Sigmoid colon (tissue), 6 donors: ENCODE measurements at regions not wholly inside any gene's neighbourhood (a gene's known extent, or its start where the extent isn't known, plus 50 kb on each side); places are given as distances from the start of the nearest gene placed in this dataset.

ENCODE experiments used
- DNase-seq: peaks from one replicate; pipeline ENCODE4 v3.0.0-alpha.2; 2019
- H3K27ac ChIP-seq, 4 donors: fragments of 200-600 bp; sonication (generic); one replicate each; pipeline ENCODE4 v1.5.1; 2016 to 2019; ENCODE audit warnings: mild to moderate bottlenecking in 1 of 4
- H3K27me3 ChIP-seq, 3 donors: fragments of 200-600 bp; sonication (generic); one replicate each; pipeline ENCODE4 v1.5.1; 2019; ENCODE audit warnings: mild to moderate bottlenecking in 1 of 3
- H3K36me3 ChIP-seq, 4 donors: fragments of 200-600 bp; sonication (generic); one replicate each; pipeline ENCODE4 v1.5.1; 2016 to 2019
- H3K4me1 ChIP-seq, 4 donors: fragments of 200-600 bp; sonication (generic); one replicate each; pipeline ENCODE4 v1.5.1; 2017 to 2019
- H3K4me3 ChIP-seq, 4 donors: fragments of 200-600 bp; sonication (generic); one replicate each; pipeline ENCODE4 v1.5.1; 2017 to 2019; ENCODE audit warnings: mild to moderate bottlenecking in 2 of 4, moderate library complexity in 1 of 4
- H3K9me3 ChIP-seq, 4 donors: fragments of 200-600 bp in 3 of 4; sonication (generic) in 3 of 4; one replicate each; pipeline versions ENCODE4 v1.5.1 to v1.6.1; 2013 to 2019
- CTCF ChIP-seq, 4 experiments: fragments of 450-650 bp in 3 of 4; fragments of 200-600 bp in 1 of 4; IDR thresholded peaks; one replicate each; pipeline ENCODE4 v1.5.1; 2016 to 2019; ENCODE audit warnings: antibody characterized with exemption in 4 of 4, mild to moderate bottlenecking in 3 of 4, moderate library complexity in 2 of 4
- EP300 ChIP-seq, 4 donors: sonication (generic); formaldehyde crosslinking; IDR thresholded peaks; one replicate each; pipeline ENCODE4 v1.6.1; 2017; ENCODE audit warnings: antibody characterized with exemption in 4 of 4
- POLR2A ChIP-seq, 2 donors: fragments of 450-650 bp; IDR thresholded peaks; one replicate each; pipeline ENCODE4 v1.6.1; 2016; ENCODE audit warnings: antibody characterized with exemption in 2 of 2, mild to moderate bottlenecking in 2 of 2, moderate library complexity in 2 of 2
- POLR2AphosphoS5 ChIP-seq, 4 donors: sonication (generic); formaldehyde crosslinking; IDR thresholded peaks; one replicate each; pipeline ENCODE4 v1.6.1; 2017; ENCODE audit warnings: antibody characterized with exemption in 4 of 4
- WGBS, 2 donors: extraction: QIAGEN DNeasy Blood & Tissue Kit; methylation state at CpG; one replicate each; pipeline ENCODE4 v1.1.7; 2013; 5-methylcytosine and 5-hydroxymethylcytosine counted together
- intact Hi-C: fragments of 100-400 bp; cut with DNase I; formaldehyde crosslinking; loops from one replicate; pipeline ENCODE4 v1.15.1; 2023
- donor health status: healthy with polysubstance abuse.
- donor health status: healthy.

DNA sequence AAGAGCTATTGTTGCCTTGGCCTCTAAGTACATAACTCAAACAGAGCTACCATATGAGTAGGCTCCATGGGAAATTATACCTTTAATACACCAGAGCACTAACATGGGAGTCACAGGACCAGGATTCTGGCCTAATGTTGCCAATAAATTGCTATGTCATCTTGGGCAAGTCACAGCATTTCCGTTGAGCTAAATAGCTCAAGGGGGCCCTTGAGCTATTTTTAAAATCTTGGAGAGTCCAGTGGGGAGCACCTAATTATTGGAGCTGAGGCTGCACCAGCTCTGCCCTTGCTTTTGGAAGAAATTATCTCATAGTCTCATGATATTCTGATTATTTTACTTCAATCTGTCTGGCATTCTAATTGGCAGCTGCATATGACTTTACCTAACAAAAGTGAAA is 350.8 kb downstream of the ENC1 start:
- intact Hi-C loops = no loop called here
- H3K4me1 ChIP-seq = peaks cover 0 to 43% (median 35%) of the 10 kb centered on the region in 4 donors

DNA sequence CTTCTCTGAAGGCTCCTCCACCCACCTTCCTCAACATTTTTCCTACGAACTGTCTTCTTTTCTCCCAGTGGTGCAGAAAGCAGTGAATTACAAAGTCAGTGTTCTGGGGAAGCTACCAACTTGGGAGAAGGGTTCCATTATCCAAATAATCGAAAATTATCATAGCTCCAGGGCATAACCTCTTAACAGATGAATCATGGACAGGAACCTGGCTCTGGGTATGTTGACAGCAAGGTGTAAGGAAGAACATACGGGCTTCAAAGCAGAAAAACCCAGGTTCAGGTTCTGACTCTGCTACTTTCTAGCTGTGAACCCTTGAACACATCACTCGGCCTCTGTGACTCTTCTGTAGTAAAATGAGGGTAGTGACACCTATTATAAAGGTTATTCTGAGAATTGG is 351.3 kb downstream of the ENC1 start:
- Histone ChIP-seq H3K36me3 (no peaks in the 10 kb centered on the region), H3K27me3 (no peaks in the 10 kb centered on the region), H3K9me3 (no peaks in the 10 kb centered on the region), H3K27ac (peak overlapping the region; percentile 47 to 67 (median 52)), H3K4me1 (peaks cover 0 to 39% (median 33%) of the 10 kb centered on the region in 4 donors), H3K4me3 (no peak overlapping the region)
- DNase-seq = no peak
- 82 to 85% methylated on average over 4 of the region's 4 CpGs for WGBS, 2 donors
- intact Hi-C loops = no loop called here
- no peak for TF ChIP-seq CTCF (IDR thresholded peaks at IDR 0.05)
- TF ChIP-seq POLR2AphosphoS5 (IDR thresholded peaks at IDR 0.05) = no peak
- TF ChIP-seq EP300 (IDR thresholded peaks at IDR 0.05) = no peak
- no peak for TF ChIP-seq POLR2A (IDR thresholded peaks at IDR 0.05)

More for the DNA sequence above, 350.8 kb downstream of the ENC1 start:
- TF ChIP-seq CTCF (IDR thresholded peaks at IDR 0.05) (no peak), POLR2AphosphoS5 (IDR thresholded peaks at IDR 0.05) (no peak), EP300 (IDR thresholded peaks at IDR 0.05) (no peak), POLR2A (IDR thresholded peaks at IDR 0.05) (no peak)
- WGBS, 2 donors = 71 to 81% methylated on average over 1 of the region's 1 CpG
- no peaks in the 10 kb centered on the region for H3K27me3 ChIP-seq
- H3K4me3 ChIP-seq = no peak overlapping the region
- H3K9me3 ChIP-seq = no peaks in the 10 kb centered on the region
- no peak for DNase-seq
- peak overlapping the region in 3 of 4 donors; percentile 47 to 67 (median 54) for H3K27ac ChIP-seq
- no peaks in the 10 kb centered on the region for H3K36me3 ChIP-seq

DNA sequence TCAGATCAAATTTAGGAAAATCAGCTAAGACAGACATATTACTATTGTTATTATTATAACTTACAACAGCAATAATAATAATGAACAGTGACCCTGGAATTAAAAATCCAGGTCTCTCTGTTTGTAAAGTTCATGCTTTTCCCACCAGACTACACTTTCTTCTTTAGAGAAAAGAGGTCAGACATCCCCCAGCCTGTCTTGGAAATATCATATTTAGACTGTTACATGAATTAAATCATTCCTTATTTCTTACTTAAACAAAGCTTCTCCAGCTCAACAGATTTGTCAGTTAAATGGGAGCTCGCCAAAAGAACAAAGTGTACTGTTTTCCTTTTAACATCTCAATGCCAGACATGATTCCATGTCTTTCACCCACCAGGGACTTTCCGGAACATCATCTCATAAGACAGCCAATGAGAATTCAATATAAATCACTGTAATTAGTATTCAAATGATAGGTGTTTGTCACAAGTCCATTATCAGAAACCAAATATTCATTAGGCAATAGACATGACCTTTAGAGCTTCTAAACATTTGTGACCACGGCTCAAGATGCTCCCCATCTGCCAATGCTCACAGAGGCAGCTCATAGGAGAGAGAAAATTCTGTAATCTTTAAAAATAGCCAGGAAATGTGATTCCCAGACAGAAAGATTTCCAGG is 351.9 kb downstream of the ENC1 start:
- H3K4me3 ChIP-seq = no peak overlapping the region
- H3K9me3 ChIP-seq = no peaks in the 10 kb centered on the region
- H3K27me3 ChIP-seq = no peaks in the 10 kb centered on the region
- no peaks in the 10 kb centered on the region for H3K36me3 ChIP-seq
- peaks cover 0 to 33% (median 26%) of the 10 kb centered on the region in 4 donors for H3K4me1 ChIP-seq
- intact Hi-C loops = no loop called here
- H3K27ac ChIP-seq = peak overlapping the region; percentile 47 to 67 (median 52)
- 72 to 77% methylated on average over 3 of the region's 3 CpGs for WGBS, 2 donors
- no peak for TF ChIP-seq POLR2A (IDR thresholded peaks at IDR 0.05)
- TF ChIP-seq EP300 (IDR thresholded peaks at IDR 0.05) = peak in 3 of 4 donors; percentile 41 to 81 (median 43)
- TF ChIP-seq CTCF (IDR thresholded peaks at IDR 0.05) = no peak
- peak in 3 of 4 donors; percentile 63 to 78 (median 66) for TF ChIP-seq POLR2AphosphoS5 (IDR thresholded peaks at IDR 0.05)
- DNase-seq = peak; percentile 82

- Histone ChIP-seq H3K36me3 (no peaks in the 10 kb centered on the region), H3K27ac (peak overlapping the region in 3 of 4 donors; percentile 20 to 54 (median 41)), H3K4me1 (peaks cover 0 to 28% (median 22%) of the 10 kb centered on the region in 4 donors), H3K9me3 (no peaks in the 10 kb centered on the region), H3K4me3 (no peak overlapping the region), H3K27me3 (no peaks in the 10 kb centered on the region)
- intact Hi-C loops = no loop called here
- 95 to 97% methylated on average over 4 of the region's 4 CpGs for WGBS, 2 donors
- DNase-seq = no peak
- TF ChIP-seq POLR2AphosphoS5 (IDR thresholded peaks at IDR 0.05) (no peak), POLR2A (IDR thresholded peaks at IDR 0.05) (no peak), EP300 (IDR thresholded peaks at IDR 0.05) (no peak), CTCF (IDR thresholded peaks at IDR 0.05) (no peak)
Observed at GRCh38 chr5:74288038-74288437, 352.5 kb downstream of the ENC1 start.
